DND-41 (cell line): ENCODE measurements at regions not wholly inside any gene's neighbourhood (a gene's known extent, or its start where the extent isn't known, plus 50 kb on each side); places are given as distances from the start of the nearest gene placed in this dataset.

Source experiments
- CTCF ChIP-seq: IDR thresholded peaks from 2 replicates; pipeline ENCODE4 v1.5.1; 2012; ENCODE audit warnings: borderline replicate concordance, low read length, moderate library complexity, mild to moderate bottlenecking; ENCODE audit not compliant: poor library complexity, severe bottlenecking; ENCODE audit errors: extremely low read depth
- EZH2 ChIP-seq: IDR thresholded peaks from 3 replicates; pipeline ENCODE4 v1.6.1; 2012; ENCODE audit warnings: borderline replicate concordance, low read depth, mild to moderate bottlenecking, moderate library complexity, low read length, inconsistent platforms; ENCODE audit not compliant: severe bottlenecking

- TF ChIP-seq EZH2 (no peak), CTCF (no peak)
Observed at GRCh38 chr2:153645599-153645998, 167.0 kb upstream of the RPRM start.
